Osteoblast (primary cell): ENCODE measurements at regions not wholly inside any gene's neighbourhood (a gene's known extent, or its start where the extent isn't known, plus 50 kb on each side); places are given as distances from the start of the nearest gene placed in this dataset.

Source experiments
- DNase-seq: peaks from one replicate; pipeline ENCODE4 v3.0.0; 2011; ENCODE audit warnings: low spot score, mixed read lengths; ENCODE audit not compliant: insufficient read length; ENCODE audit errors: missing footprints
- H2AFZ ChIP-seq: 2 replicates; pipeline ENCODE4 v1.6.0; 2011; ENCODE audit warnings: mild to moderate bottlenecking, low read length
- H3K27ac ChIP-seq: 2 replicates; pipeline ENCODE4 v1.5.1; 2011; ENCODE audit warnings: mild to moderate bottlenecking, low read depth, low read length, moderate library complexity
- H3K27me3 ChIP-seq: 2 replicates; pipeline ENCODE4 v1.6.0; 2012; ENCODE audit warnings: mild to moderate bottlenecking, control low read depth, inconsistent platforms, low read length, moderate library complexity; ENCODE audit not compliant: insufficient read depth
- H3K36me3 ChIP-seq: 2 replicates; pipeline ENCODE4 v1.5.1; 2011; ENCODE audit warnings: mild to moderate bottlenecking, low read length, control low read depth, moderate library complexity; ENCODE audit not compliant: insufficient read depth
- H3K4me1 ChIP-seq: 2 replicates; pipeline ENCODE4 v1.5.1; 2011; ENCODE audit warnings: mild to moderate bottlenecking, low read length, control low read depth, moderate library complexity; ENCODE audit not compliant: insufficient read depth
- H3K4me2 ChIP-seq: 2 replicates; pipeline ENCODE4 v1.6.0; 2011; ENCODE audit warnings: mild to moderate bottlenecking, low read length; ENCODE audit not compliant: insufficient read depth
- H3K4me3 ChIP-seq: fragments of 200-600 bp; sonication (generic); 3 replicates; pipeline ENCODE4 v1.5.1; 2012; ENCODE audit warnings: mild to moderate bottlenecking, low read length, inconsistent platforms; ENCODE audit not compliant: insufficient read depth
- H3K79me2 ChIP-seq: 2 replicates; pipeline ENCODE4 v1.6.0; 2012; ENCODE audit warnings: mild to moderate bottlenecking, low read length, control low read depth, inconsistent platforms; ENCODE audit not compliant: insufficient read depth
- H3K9me3 ChIP-seq: 2 replicates; pipeline ENCODE4 v1.5.1; 2011; ENCODE audit warnings: low read depth, low read length, control low read depth
- H4K20me1 ChIP-seq: 2 replicates; pipeline ENCODE4 v1.6.0; 2012; ENCODE audit warnings: mild to moderate bottlenecking, low read length, control low read depth; ENCODE audit not compliant: insufficient read depth
- TF ChIP-seq, protein P1 (sequence below): IDR thresholded peaks from 2 replicates; pipeline ENCODE4 v1.5.1; 2011; ENCODE audit warnings: mild to moderate bottlenecking, low read depth, low read length, moderate library complexity; ENCODE audit errors: extremely low read depth

DNA sequence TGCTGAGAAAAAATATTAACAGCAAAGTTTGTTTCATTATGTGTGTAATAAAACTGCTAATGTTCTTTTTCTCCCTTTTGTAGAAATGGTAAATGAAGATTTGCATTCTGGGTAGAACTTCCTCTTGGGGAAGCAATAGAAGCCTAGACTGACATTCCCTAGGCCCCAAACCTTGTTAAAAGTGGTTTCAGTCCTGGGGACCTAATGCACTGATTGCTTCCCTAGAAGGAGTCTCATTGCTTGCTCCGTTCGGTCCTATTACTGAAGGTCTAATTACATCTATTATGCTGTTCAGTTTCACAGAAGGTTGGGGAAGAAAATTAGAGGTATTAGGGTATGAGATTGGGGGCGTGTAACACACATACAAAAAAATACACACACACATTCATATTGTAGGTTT is 893.8 kb downstream of the TLE4 start:
- no peak for DNase-seq
- Histone ChIP-seq H4K20me1 (no peaks in the 10 kb centered on the region), H2AFZ (no peak overlapping the region), H3K4me2 (no peak overlapping the region), H3K4me3 (no peak overlapping the region), H3K27ac (no peak overlapping the region), H3K4me1 (no peaks in the 10 kb centered on the region), H3K9me3 (no peaks in the 10 kb centered on the region), H3K36me3 (no peaks in the 10 kb centered on the region), H3K79me2 (no peaks in the 10 kb centered on the region), H3K27me3 (no peaks in the 10 kb centered on the region)
- TF ChIP-seq, protein P1, sequence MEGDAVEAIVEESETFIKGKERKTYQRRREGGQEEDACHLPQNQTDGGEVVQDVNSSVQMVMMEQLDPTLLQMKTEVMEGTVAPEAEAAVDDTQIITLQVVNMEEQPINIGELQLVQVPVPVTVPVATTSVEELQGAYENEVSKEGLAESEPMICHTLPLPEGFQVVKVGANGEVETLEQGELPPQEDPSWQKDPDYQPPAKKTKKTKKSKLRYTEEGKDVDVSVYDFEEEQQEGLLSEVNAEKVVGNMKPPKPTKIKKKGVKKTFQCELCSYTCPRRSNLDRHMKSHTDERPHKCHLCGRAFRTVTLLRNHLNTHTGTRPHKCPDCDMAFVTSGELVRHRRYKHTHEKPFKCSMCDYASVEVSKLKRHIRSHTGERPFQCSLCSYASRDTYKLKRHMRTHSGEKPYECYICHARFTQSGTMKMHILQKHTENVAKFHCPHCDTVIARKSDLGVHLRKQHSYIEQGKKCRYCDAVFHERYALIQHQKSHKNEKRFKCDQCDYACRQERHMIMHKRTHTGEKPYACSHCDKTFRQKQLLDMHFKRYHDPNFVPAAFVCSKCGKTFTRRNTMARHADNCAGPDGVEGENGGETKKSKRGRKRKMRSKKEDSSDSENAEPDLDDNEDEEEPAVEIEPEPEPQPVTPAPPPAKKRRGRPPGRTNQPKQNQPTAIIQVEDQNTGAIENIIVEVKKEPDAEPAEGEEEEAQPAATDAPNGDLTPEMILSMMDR, result no peak

DNA sequence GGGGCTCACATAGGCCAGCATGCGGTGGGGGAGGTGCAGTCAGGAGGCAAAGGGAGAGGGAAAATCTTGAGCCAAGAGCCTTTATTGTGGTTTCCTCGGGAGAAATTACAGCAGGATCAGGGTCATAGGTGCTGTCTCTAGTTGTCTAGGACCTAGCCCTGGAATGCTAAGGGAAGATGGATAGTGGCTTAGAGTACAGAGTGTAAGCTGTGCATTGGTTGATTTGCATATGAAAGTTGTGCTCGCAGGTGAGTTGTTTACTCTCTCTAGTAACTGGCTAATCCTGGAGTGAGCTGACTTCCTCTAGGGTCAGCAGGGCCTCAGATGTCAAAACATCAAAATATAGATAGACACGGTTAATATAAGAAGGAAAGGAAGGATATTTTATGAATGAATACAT is 877.7 kb downstream of the TLE4 start:
- Histone ChIP-seq H4K20me1 (no peaks in the 10 kb centered on the region), H3K4me3 (no peak overlapping the region), H2AFZ (no peak overlapping the region), H3K4me2 (no peak overlapping the region), H3K4me1 (no peaks in the 10 kb centered on the region), H3K36me3 (no peaks in the 10 kb centered on the region), H3K79me2 (no peaks in the 10 kb centered on the region), H3K27ac (no peak overlapping the region), H3K27me3 (no peaks in the 10 kb centered on the region), H3K9me3 (no peaks in the 10 kb centered on the region)
- no peak for DNase-seq
- TF ChIP-seq, protein P1, result no peak

- no peak overlapping the region for H2AFZ ChIP-seq
- no peaks in the 10 kb centered on the region for H3K36me3 ChIP-seq
- no peak overlapping the region for H3K4me3 ChIP-seq
- no peak overlapping the region for H3K27ac ChIP-seq
- H3K4me1 ChIP-seq, result no peaks in the 10 kb centered on the region
- H3K9me3 ChIP-seq, result no peaks in the 10 kb centered on the region
- DNase-seq, result no peak
- no peaks in the 10 kb centered on the region for H4K20me1 ChIP-seq
- no peaks in the 10 kb centered on the region for H3K79me2 ChIP-seq
- H3K4me2 ChIP-seq, result no peak overlapping the region
- TF ChIP-seq, protein P1, result no peak
- no peaks in the 10 kb centered on the region for H3K27me3 ChIP-seq
Observed at GRCh38 chr9:80448996-80449395, 877.2 kb downstream of the TLE4 start.

DNA sequence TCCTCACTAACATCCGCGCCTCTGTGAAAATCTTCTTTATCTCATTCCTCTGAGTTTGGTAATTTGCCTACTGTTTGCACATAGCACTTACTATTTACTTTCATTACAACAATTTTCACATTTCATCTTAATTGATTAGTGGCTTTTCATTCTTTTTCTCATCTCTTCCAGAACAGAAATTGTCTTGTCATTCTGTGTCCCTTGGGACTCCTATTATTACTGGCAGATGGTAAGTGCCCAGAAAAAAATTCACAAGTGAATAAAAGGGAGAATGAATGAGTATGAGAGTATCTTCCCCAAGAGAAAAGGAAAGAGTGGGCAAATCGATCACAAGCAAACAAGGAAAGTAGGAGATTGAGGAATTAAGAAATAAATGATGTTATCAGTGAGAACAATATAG is 876.1 kb downstream of the TLE4 start:
- Histone ChIP-seq H4K20me1 (no peaks in the 10 kb centered on the region), H3K27ac (no peak overlapping the region), H3K4me1 (no peaks in the 10 kb centered on the region), H3K4me3 (no peak overlapping the region), H3K4me2 (no peak overlapping the region), H3K27me3 (no peaks in the 10 kb centered on the region), H3K9me3 (no peaks in the 10 kb centered on the region), H2AFZ (no peak overlapping the region), H3K79me2 (no peaks in the 10 kb centered on the region), H3K36me3 (no peaks in the 10 kb centered on the region)
- no peak for DNase-seq
- TF ChIP-seq, protein P1, result no peak
